ENCODE measurements at regions not wholly inside any gene's neighbourhood (a gene's known extent, or its start where the extent isn't known, plus 50 kb on each side); places are given as distances from the start of the nearest gene placed in this dataset.
"Not testable (repeated sequence)": the region's sequence is repeated elsewhere in the genome, so short reads cannot be mapped to it uniquely, and the experiment has no call there.

GRCh38 chr21:5143011-5143410 is 5378.4 kb upstream of the TPTE start:
- not testable (repeated sequence) for TF ChIP-seq EZH2 (IDR thresholded peaks at IDR 0.05; ENCODE audit: low read depth); CTCF (conservative IDR thresholded peaks at IDR 0.05)
